GM12878 (cell line): ENCODE measurements at regions not wholly inside any gene's neighbourhood (a gene's known extent, or its start where the extent isn't known, plus 50 kb on each side); places are given as distances from the start of the nearest gene placed in this dataset.

Experiments used
- CEBPB ChIP-seq, 2 experiments: fragments of 150-350 bp in 1 of 2; IDR thresholded peaks; 2 replicates each; pipeline ENCODE4 v1.6.1; 2012 to 2014; ENCODE audit warnings: low read depth in 2 of 2, low read length in 2 of 2, borderline replicate concordance in 1 of 2, inconsistent platforms in 1 of 2
- CTCF ChIP-seq, 3 experiments: IDR thresholded peaks in 2 of 3; conservative IDR thresholded peaks in 1 of 3; 2 replicates each; pipeline ENCODE4 v1.5.1; 2011; ENCODE audit warnings: low read depth in 3 of 3, low read length in 3 of 3, mild to moderate bottlenecking in 3 of 3, control low read depth in 2 of 3, moderate library complexity in 2 of 3, inconsistent platforms in 1 of 3, mixed read lengths in 1 of 3; ENCODE audit not compliant: control insufficient read depth in 2 of 3, insufficient read depth in 1 of 3; ENCODE audit errors: extremely low read depth in 1 of 3
- EZH2 ChIP-seq: IDR thresholded peaks from 2 replicates; pipeline ENCODE4 v1.6.1; 2012; ENCODE audit warnings: low read depth, mild to moderate bottlenecking, control low read depth, inconsistent platforms, low read length, borderline replicate concordance; ENCODE audit not compliant: control insufficient read depth
- ZNF207 ChIP-seq: fragments of 450-650 bp; IDR thresholded peaks from 2 replicates; pipeline ENCODE4 v1.6.1; 2014; ENCODE audit warnings: antibody characterized with exemption, mild to moderate bottlenecking, borderline replicate concordance

GRCh38 chr12:75855360-75855759, 176.2 kb downstream of the PHLDA1 start:
- TF ChIP-seq EZH2 = no peak
- TF ChIP-seq CTCF (IDR thresholded peaks at IDR 0.05 in 2 of 3, conservative IDR thresholded peaks at IDR 0.05 in 1 of 3; ENCODE audit: control insufficient read depth in 2 of 3, extremely low read depth in 1 of 3, insufficient read depth in 1 of 3, low read depth in 3 of 3, low read length in 3 of 3) = no peak
- no peak for TF ChIP-seq CEBPB (IDR thresholded peaks at IDR 0.05; ENCODE audit: borderline replicate concordance in 1 of 2, low read depth in 2 of 2, low read length in 2 of 2)
- TF ChIP-seq ZNF207 = no peak
